Prostate gland (tissue), 2 donors: ENCODE measurements at regions not wholly inside any gene's neighbourhood (a gene's known extent, or its start where the extent isn't known, plus 50 kb on each side); places are given as distances from the start of the nearest gene placed in this dataset.

Source experiments
- CTCF ChIP-seq, 4 experiments: fragments of 200-600 bp in 2 of 4; fragments of 450-650 bp in 2 of 4; sonication (generic) in 2 of 4; IDR thresholded peaks; 1 replicate in 3 of 4; 2 replicates in 1 of 4; pipeline ENCODE4 v1.5.1; 2016 to 2019; ENCODE audit warnings: antibody characterized with exemption in 4 of 4, mild to moderate bottlenecking in 2 of 4, moderate library complexity in 2 of 4
- POLR2A ChIP-seq: fragments of 450-650 bp; IDR thresholded peaks from one replicate; pipeline ENCODE4 v1.6.1; 2016; ENCODE audit warnings: antibody characterized with exemption, mild to moderate bottlenecking
- POLR2AphosphoS5 ChIP-seq: sonication (generic); formaldehyde crosslinking; IDR thresholded peaks from one replicate; pipeline ENCODE4 v1.6.1; 2017; ENCODE audit warnings: antibody characterized with exemption

DNA sequence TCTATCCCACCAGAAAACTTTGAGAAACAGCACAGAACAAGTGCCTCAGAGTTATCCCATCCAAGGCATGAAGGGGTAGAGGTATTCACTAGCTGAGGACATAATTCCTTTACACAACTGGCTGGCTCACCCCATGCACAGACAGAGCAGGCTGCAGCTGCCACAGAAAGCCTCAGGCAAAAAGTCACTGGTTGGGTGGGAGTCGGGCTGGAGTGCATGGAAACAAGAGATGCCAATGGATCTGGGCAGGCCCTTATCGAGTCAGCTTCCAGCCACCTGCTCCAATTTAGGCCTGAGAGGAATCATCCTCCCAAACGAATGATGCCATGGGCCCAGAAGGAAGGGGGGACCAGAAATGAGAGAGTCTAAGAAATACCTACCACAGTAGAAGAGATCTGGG is 83.0 kb downstream of the RSL24D1 start:
- TF ChIP-seq POLR2AphosphoS5, result no peak
- TF ChIP-seq POLR2A, result no peak
- TF ChIP-seq CTCF (IDR thresholded peaks at IDR 0.05), result no peak
